Progenitor cell of endocrine pancreas (in vitro differentiated cells): ENCODE measurements at regions not wholly inside any gene's neighbourhood (a gene's known extent, or its start where the extent isn't known, plus 50 kb on each side); places are given as distances from the start of the nearest gene placed in this dataset.
A peak's percentile ranks its signal among the peaks of the same experiment; 100 is the strongest.

Source experiments
- DNase-seq: peaks from one replicate; pipeline ENCODE4 v3.0.0; 2021; ENCODE audit warnings: low spot score; ENCODE audit not compliant: unreplicated experiment
- H3K27ac Mint-ChIP-seq: 2 replicates; pipeline ENCODE4 v1.8.0; 2021; ENCODE audit warnings: mild to moderate bottlenecking, moderate library complexity, mixed read lengths
- H3K27me3 Mint-ChIP-seq: 2 replicates; pipeline ENCODE4 v1.8.0; 2021; ENCODE audit warnings: mixed read lengths
- H3K36me3 Mint-ChIP-seq: 2 replicates; pipeline ENCODE4 v1.8.0; 2022; ENCODE audit warnings: mixed read lengths; ENCODE audit not compliant: insufficient read depth
- H3K4me1 Mint-ChIP-seq: 2 replicates; pipeline ENCODE4 v1.8.0; 2021; ENCODE audit warnings: low read depth, mixed read lengths
- H3K4me3 Mint-ChIP-seq: 2 replicates; pipeline ENCODE4 v1.8.0; 2021; ENCODE audit warnings: low read depth, mild to moderate bottlenecking, moderate library complexity, mixed read lengths
- H3K9me3 Mint-ChIP-seq: 2 replicates; pipeline ENCODE4 v1.8.0; 2021; ENCODE audit warnings: low read depth, mixed read lengths
- TF ChIP-seq, protein P1 (sequence below): fragments of 200-600 bp; sonication (generic); IDR thresholded peaks from one replicate; pipeline ENCODE4 v1.5.0; 2021; ENCODE audit warnings: antibody characterized with exemption, mild to moderate bottlenecking; ENCODE audit not compliant: unreplicated experiment

DNA sequence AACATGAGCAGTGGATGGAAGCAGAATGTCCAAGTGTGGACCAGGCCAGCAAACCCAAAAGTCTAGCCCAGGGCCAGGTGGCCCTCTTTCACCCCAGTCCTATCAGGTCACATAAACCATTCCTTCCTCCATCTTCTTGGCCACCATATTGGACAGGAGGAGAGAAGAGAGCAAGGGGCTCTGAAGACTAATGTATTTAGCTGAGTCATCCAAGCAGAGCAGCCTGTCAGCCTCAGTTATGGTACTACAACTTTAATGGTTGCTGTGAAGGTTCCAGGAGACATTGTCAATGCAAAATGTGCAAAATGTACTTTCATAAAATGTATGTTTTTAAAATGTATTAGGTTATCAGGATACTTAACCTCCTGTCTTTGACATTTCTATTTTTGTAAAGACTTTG, 159.5 kb downstream of the GPAM start:
- H3K36me3 Mint-ChIP-seq, result no peaks in the 10 kb centered on the region
- H3K4me1 Mint-ChIP-seq, result peaks cover 3% of the 10 kb centered on the region
- TF ChIP-seq, protein P1, sequence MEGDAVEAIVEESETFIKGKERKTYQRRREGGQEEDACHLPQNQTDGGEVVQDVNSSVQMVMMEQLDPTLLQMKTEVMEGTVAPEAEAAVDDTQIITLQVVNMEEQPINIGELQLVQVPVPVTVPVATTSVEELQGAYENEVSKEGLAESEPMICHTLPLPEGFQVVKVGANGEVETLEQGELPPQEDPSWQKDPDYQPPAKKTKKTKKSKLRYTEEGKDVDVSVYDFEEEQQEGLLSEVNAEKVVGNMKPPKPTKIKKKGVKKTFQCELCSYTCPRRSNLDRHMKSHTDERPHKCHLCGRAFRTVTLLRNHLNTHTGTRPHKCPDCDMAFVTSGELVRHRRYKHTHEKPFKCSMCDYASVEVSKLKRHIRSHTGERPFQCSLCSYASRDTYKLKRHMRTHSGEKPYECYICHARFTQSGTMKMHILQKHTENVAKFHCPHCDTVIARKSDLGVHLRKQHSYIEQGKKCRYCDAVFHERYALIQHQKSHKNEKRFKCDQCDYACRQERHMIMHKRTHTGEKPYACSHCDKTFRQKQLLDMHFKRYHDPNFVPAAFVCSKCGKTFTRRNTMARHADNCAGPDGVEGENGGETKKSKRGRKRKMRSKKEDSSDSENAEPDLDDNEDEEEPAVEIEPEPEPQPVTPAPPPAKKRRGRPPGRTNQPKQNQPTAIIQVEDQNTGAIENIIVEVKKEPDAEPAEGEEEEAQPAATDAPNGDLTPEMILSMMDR, result no peak
- DNase-seq, result no peak
- no peaks in the 10 kb centered on the region for H3K27me3 Mint-ChIP-seq
- H3K27ac Mint-ChIP-seq, result no peak overlapping the region
- peaks cover 6% of the 10 kb centered on the region for H3K9me3 Mint-ChIP-seq
- H3K4me3 Mint-ChIP-seq, result no peak overlapping the region

DNA sequence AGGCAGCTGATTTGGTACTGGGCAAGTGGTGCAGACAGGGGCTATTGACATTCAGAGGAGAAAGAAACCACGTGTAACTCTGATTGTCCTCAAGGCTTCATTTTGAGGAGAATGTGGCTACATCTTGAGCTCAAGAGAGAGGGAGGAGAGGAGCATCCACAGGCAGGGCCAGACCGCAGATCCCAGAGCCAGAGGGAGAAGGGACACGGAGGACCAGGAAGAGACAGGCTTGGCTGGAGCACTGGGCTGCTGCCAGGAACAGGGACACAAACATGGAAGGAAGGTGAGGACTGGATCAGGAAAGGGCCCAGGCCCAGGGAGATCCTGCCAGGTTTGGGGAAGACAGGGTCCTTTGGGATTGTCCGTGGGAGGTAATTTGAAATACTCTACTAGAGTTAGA, 158.3 kb downstream of the GPAM start:
- no peak overlapping the region for H3K4me3 Mint-ChIP-seq
- no peak overlapping the region for H3K27ac Mint-ChIP-seq
- no peaks in the 10 kb centered on the region for H3K27me3 Mint-ChIP-seq
- H3K4me1 Mint-ChIP-seq, result peaks cover 3% of the 10 kb centered on the region
- H3K9me3 Mint-ChIP-seq, result peaks cover 8% of the 10 kb centered on the region
- no peaks in the 10 kb centered on the region for H3K36me3 Mint-ChIP-seq
- TF ChIP-seq, protein P1, result no peak
- no peak for DNase-seq

DNA sequence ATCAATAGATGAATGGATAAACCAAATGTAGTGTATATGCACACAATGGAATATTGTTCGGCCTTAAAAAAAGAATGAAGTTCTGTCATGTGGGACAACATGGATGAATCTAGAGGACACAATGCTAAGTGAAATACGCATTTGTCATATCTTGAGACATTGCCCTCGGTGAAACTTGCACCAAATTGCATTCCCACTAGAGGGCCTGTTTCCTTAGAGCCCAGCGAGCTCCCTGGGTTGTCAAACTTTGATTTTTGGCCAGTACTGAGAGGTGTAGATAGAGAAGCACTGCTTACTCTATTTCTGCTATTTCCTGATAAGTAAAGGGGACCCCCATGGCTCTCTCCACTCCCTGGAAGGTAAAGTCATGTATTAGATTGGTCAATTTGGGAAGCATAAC, 157.1 kb downstream of the GPAM start:
- no peak for DNase-seq
- Mint-ChIP-seq H3K4me1 (peaks cover 3% of the 10 kb centered on the region), H3K4me3 (no peak overlapping the region), H3K27ac (no peak overlapping the region), H3K27me3 (no peaks in the 10 kb centered on the region), H3K9me3 (peaks cover 12% of the 10 kb centered on the region), H3K36me3 (no peaks in the 10 kb centered on the region)
- TF ChIP-seq, protein P1, result peak; percentile 33

DNA sequence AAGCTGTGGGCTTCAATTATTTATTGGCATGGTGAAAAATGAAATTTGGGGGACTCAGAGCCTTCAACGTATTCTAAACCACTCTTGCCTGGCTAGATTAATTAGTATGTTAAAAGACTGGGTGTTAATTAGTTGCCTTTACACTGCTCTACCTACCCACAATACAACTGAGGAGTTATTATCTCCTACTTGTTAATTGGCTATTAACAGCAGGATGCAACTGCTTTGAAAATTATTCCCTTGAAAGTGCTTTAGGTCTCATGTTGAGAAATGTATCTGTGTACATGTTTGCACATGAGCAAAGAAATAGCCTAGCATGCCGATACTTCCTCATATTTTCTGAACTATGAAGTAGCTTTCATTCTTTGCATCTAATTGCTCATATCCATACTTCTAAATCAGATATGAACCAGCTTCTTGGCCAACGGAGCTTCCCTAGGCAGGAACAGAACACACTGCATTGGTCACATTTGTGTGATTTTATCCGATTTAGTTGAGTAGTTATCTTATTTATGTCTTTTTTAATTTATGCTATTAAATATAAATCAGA, 155.8 kb downstream of the GPAM start:
- Mint-ChIP-seq H3K27ac (no peak overlapping the region), H3K36me3 (no peaks in the 10 kb centered on the region), H3K4me1 (peaks cover 3% of the 10 kb centered on the region), H3K9me3 (peaks cover 18% of the 10 kb centered on the region), H3K27me3 (no peaks in the 10 kb centered on the region), H3K4me3 (no peak overlapping the region)
- DNase-seq, result no peak
- TF ChIP-seq, protein P1, result no peak

GRCh38 chr10:112030431-112030830, 153.1 kb downstream of the GPAM start:
- H3K27me3 Mint-ChIP-seq, result no peaks in the 10 kb centered on the region
- H3K4me1 Mint-ChIP-seq, result no peaks in the 10 kb centered on the region
- H3K36me3 Mint-ChIP-seq, result no peaks in the 10 kb centered on the region
- H3K27ac Mint-ChIP-seq, result no peak overlapping the region
- H3K9me3 Mint-ChIP-seq, result peaks cover 18% of the 10 kb centered on the region
- TF ChIP-seq, protein P1, result no peak
- DNase-seq, result no peak
- no peak overlapping the region for H3K4me3 Mint-ChIP-seq
